ENCODE measurements at regions not wholly inside any gene's neighbourhood (a gene's known extent, or its start where the extent isn't known, plus 50 kb on each side); places are given as distances from the start of the nearest gene placed in this dataset.
A peak's percentile ranks its signal among the peaks of the same experiment; 100 is the strongest.
"Not testable (repeated sequence)": the region's sequence is repeated elsewhere in the genome, so short reads cannot be mapped to it uniquely, and the experiment has no call there.

DNA sequence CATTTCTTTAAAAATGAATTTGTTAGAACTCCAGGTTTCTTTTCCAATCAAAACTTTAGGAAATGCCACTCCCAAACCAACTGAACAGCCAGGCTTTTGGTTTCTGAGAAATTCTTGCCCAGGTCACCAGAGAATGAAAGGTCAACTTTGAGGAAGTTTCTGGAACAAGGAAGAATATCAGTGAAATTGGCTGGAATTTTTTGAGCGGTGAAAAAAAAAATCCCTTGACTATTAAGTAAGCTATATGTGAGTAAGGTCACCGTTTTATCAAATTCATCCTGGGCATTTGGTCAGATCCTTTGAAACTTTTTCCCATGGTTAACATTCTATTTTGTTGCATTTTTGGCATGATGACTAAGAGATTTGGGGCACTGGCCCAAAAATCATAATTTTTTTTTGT is 469.3 kb downstream of the LTN1 start:
- DNase-seq (ENCODE audit: low read depth), result no peak

DNA sequence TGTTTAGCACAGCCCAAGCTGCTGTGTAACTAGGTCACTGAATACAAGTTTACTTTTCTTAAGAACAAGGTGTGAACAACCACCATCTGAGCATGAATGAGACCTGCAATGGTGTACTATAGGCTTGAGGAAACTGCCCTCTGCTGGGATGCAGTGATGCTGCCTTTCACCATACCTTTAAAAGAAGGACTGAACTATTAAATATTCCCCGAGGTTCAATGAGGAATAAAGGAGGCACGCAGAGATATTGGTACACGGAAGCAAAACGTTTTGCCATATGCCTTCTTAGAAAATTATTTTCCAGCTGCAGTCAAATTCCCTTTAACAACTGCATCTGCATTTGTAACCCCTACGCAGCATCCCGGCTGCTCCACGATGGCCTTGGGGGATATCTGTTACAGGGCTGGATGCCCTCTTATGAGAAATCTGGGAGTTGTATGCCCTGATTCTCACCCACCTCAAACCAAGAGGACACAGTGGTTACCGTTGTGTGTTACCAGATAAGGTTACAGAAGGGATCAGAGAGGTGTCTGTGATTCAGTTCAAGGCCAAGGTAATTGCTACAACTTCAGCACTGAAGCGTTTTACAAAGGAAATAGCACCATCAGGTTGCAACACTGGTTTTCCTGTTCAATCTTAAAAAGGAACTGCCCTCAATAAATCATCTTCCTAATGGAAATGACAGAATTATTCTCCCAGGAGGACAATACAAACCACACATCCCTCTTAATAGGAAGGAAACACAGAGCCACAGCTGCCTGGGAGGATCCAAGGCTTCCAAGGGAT is 470.5 kb downstream of the LTN1 start:
- DNase-seq (ENCODE audit: low read depth), result no peak

- DNase-seq (ENCODE audit: low read depth), result no peak
Measured at GRCh38 chr21:28518630-28519029, 474.0 kb downstream of the LTN1 start.

DNA sequence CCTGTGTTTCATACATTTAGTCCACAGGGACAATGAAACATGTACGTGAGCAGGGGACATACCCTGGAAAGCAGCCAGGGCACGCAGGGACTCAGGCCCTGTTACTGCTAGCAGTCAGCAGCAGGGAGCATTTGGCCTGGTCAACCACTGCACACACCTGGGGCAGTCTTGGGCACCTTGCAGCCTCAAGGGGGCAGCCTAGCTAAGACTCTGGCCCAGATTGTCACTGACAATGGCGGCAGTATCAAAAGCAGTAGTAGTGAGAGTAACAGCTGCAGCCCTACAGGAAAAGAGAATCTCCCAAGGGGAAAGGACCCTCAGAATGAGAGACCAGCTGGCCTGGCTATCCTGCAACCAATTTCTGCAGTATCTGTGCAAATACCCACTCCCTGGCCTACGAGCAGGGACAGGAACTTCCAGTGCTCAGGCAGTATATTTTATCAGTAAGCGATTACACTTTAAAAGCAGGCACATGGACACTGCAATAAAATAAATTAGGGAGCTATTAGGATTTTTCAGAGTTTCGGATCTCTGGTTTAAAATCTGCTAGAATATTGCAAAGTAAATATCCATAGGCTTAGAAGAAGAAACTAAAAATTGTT is 475.6 kb downstream of the LTN1 start:
- peak; percentile 31 for DNase-seq (ENCODE audit: low read depth)

DNA sequence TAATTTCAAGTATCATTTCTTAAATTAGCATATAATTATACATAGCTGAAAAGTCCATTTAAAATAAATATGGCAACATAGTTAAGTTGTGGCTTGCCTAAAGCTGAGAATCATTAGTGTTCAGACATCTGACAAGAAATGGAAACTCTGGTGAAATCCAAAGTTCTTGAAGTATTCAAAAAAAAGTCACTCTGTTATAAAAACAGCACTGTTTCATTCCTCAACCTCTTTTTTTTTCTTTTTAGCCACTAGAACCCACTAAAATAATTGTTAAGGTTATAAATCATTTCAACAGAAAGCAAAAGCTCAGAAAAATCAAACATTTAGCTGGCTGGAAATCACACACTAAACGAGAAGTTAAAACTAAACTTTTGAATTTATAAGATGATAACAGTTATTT is 476.7 kb downstream of the LTN1 start:
- no peak for DNase-seq (ENCODE audit: low read depth)

GRCh38 chr21:28513428-28513827 is 479.2 kb downstream of the LTN1 start:
- no peak for DNase-seq (ENCODE audit: low read depth)

GRCh38 chr21:28509031-28509430 is 483.6 kb downstream of the LTN1 start:
- DNase-seq (ENCODE audit: low read depth), result no peak

DNA sequence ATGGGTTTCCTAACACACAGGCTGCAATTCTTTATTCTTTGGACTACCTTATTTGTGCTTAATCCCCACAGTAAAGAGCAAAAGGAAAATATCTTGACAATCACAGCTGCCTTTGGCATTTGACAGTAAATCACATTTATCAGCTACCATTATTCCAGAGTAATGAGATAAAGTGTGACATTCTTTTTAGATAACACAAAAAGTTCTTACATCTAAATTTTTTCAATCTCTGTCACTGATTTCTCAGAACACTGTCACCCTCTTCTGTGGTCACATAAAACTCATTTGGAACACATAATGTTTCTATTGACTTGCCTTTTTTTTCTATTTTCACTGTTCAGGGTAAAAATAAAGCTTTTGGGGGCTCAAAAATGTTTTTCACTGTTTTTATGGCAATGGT is 484.6 kb downstream of the LTN1 start:
- no peak for DNase-seq (ENCODE audit: low read depth)

GRCh38 chr21:28496517-28496916 is 496.2 kb downstream of the LTN1 start:
- DNase-seq (ENCODE audit: low read depth), result no peak

DNA sequence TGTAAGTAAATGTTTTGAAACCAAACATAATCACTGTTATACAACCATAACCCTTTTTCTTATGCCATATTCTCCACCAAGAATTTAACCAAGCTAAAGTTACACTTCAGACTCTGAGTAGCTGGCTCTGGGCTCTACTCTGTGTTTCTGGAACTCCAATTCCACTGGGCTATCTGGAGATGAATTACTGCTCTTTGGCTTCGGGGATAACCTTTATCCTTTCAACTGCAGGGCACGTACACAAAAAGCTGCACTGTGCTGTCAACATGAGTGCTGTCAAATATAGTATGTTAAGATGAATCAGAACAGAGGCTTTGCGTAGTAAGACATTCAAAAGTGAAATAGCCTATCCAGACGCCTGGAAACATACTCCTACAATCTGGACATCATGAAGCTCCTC is 500.6 kb downstream of the LTN1 start:
- no peak for DNase-seq (ENCODE audit: low read depth)

- DNase-seq (ENCODE audit: low read depth), result no peak
Measured at GRCh38 chr21:28489821-28490350, 502.8 kb downstream of the LTN1 start.

- DNase-seq (ENCODE audit: low read depth), result no peak
Measured at GRCh38 chr21:28489162-28489561, 503.5 kb downstream of the LTN1 start.

GRCh38 chr21:28487455-28488070 is 505.1 kb downstream of the LTN1 start:
- no peak for DNase-seq (ENCODE audit: low read depth)

DNA sequence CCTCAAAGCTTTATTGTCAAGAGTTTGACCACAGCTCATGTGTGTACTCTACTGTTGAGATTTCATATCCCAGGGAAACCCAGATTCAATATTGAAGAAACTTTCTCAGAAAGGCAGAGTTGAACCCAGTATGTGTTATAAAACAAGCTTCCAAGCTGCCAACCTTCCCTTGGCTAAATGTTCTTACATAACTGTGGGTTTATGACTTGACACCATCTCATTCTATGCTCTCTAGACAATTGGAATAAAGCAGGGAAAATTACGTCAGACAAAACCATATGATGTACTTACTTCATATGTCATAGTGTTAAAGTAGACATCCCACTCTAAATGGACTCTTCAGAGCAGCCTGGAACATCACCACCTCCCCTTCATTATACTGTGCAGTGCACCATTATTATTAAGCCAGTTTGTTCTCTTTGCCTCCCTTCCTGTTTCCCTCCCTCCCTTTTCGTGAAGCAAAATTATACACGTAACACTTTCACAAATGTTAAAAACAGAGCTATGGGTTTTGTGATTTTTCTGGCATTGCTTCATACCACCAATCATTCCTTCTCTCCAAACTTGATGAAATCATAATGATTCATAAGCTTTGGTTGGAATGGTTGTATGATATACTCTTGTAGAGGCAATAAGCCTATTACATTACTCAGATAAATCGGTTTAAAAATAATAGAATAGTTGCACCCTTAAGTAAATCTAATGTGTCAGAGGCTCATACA is 507.2 kb downstream of the LTN1 start:
- DNase-seq (ENCODE audit: low read depth), result no peak

DNA sequence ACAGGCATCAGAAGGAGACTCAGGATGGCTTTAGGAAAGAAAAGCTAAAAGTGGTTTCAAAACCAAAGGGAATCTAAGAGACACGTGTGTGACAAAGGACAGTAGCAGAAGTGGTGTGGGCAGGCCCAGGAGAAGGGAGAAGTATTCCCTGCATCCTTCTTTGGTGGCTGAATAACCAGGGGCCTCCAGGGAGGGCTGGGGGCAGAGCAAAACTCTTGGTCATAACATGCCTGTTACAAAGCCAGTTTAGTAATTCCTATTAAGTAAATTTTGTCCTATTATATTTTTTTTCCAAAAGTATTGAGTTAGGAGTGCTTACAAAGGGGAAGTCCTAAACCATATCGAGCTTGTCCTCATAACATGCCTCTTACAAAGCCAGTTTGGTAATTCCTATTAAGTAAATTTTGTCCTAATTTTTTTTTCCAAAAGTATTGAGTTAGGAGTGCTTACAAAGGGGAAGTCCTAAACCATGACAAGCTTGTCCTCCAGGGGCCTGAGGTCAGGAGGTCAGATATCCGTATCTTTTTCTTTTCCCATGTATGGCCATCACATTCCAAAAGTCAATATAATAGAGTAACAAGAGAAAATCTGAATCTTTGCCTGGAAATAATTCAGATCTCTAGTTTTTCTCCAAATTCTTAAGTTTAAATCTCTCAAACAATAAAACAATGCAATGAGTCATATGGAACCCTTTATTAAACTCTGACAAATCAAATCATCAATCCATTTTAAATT is 509.2 kb downstream of the LTN1 start:
- no peak for DNase-seq (ENCODE audit: low read depth)

- DNase-seq (ENCODE audit: low read depth), result no peak
Measured at GRCh38 chr21:28482657-28483056, 510.0 kb downstream of the LTN1 start.

GRCh38 chr21:28480470-28480869 is 512.2 kb downstream of the LTN1 start:
- no peak for DNase-seq (ENCODE audit: low read depth)

DNA sequence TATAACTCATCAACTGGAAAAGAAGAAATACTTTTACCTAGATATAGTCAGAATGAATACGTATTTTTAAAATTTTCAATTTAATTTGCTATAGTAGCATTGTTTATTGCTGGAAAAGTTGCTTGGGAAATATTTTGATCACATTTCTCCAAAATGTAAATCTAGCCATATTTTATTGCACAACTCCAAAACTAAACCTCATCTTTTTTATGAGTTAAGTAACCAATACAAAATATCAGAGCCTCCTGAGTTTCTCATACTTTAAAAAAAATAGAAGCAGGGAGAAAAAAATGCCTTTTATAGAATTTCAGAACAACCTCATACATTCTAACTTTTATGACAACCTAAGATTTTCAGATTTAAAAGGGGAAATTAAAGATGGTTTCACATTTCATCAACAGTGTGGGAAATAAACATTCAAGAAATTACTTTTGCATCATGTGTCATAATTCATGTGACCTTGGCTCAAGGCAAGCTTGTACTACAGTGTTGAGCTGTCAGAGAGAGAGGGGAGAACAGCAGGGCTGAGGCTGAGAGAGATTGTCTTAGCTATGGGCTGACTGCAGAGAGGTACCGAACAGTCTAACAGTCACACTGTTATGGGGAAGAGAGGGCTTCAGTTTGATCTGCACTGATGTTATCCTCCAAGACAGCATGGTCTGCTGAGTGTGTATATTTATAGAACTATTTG is 519.0 kb downstream of the LTN1 start:
- no peak for DNase-seq (ENCODE audit: low read depth)

DNA sequence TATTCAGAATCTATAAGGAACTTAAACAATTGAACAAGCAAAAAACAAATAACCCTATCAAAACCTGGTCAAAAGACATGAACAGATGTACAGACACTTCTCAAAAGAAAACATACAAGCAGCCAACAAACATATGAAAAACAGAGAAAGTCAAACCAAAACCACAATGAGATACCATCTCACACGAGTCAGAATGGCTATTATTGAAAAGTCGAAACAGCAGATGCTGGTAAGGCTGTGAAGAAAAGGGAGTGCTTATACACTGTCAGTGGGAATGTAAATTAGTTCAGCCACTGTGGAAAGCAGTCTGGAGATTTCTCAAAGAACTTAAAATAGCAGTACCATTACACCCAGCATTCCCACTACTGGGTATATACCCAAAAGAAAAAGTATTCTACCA is 520.1 kb downstream of the LTN1 start:
- DNase-seq (ENCODE audit: low read depth), result not testable (repeated sequence)

DNA sequence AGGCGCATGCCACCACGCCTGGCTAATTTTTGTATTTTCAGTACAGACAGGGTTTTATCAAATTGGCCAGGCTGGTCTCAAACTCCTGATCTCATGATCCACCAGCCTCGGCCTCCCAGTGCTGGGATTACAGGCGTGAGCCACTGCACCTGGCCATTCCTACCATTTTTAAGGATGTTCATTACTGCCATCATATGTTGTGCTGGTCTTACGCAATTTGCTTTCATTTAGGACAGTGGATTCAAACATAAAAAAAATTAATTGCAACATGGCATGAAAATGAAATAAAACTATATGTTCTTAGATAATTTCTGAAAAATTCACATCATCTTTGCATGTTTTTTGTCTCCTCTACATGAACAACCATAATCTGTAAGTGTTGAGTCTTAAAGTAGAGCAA is 527.7 kb downstream of the LTN1 start:
- DNase-seq (ENCODE audit: low read depth), result no peak

DNA sequence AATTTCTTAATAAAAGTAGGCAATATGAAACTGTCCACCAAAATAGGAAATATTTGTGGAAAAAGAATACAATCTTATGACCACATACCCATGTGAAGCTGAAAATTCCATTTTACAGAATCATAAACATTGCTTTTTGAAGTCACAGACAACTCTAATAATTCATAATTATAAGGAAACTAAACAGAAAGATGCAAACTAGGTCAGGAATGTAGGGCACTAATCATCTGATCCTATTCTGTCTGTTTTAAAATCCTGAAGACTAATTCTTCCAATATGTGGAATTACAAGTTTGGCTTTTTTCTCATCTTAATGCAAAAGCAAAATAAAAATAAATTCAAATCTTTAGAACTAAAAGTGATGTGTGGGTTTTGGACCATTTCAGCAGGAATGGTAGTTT is 528.6 kb downstream of the LTN1 start:
- DNase-seq (ENCODE audit: low read depth), result no peak

Data from activated T-helper 1 cell treated with Interleukin-2 at 50 U/mL for 16 hours (primary cell).